SK-N-SH (cell line): ENCODE measurements at regions not wholly inside any gene's neighbourhood (a gene's known extent, or its start where the extent isn't known, plus 50 kb on each side); places are given as distances from the start of the nearest gene placed in this dataset.

Experiments
- CTCF ChIP-seq: fragments of 200-600 bp; sonication (generic); IDR thresholded peaks from 2 replicates; pipeline ENCODE4 v1.6.1; 2017; ENCODE audit warnings: antibody characterized with exemption, mild to moderate bottlenecking, moderate library complexity
- EP300 ChIP-seq, 2 experiments: IDR thresholded peaks; 2 replicates each; pipeline versions ENCODE4 v1.4.0 to v1.6.1; 2012; ENCODE audit warnings: borderline replicate concordance in 1 of 2, low read depth in 1 of 2, low read length in 1 of 2
- EZH2phosphoT487 ChIP-seq: fragments of 200-600 bp; sonication (generic); IDR thresholded peaks from 2 replicates; pipeline ENCODE4 v1.6.1; 2017; ENCODE audit warnings: low read depth, mixed run types, mild to moderate bottlenecking, antibody characterized with exemption, moderate library complexity, borderline replicate concordance
- MAX ChIP-seq: IDR thresholded peaks from 2 replicates; pipeline ENCODE4 v1.4.0; 2012; ENCODE audit warnings: low read depth
- POLR2AphosphoS5 ChIP-seq: IDR thresholded peaks from 2 replicates; pipeline ENCODE4 v1.6.1; 2012; ENCODE audit warnings: low read depth, low read length
- RAD21 ChIP-seq: IDR thresholded peaks from 2 replicates; pipeline ENCODE4 v1.6.1; 2012; ENCODE audit warnings: mild to moderate bottlenecking, low read length
- SMC3 ChIP-seq: IDR thresholded peaks from 2 replicates; pipeline ENCODE4 v1.6.1; 2012; ENCODE audit warnings: low read depth, low read length, improper control_type of control experiment
- USF1 ChIP-seq: IDR thresholded peaks from 2 replicates; pipeline ENCODE4 v1.4.0; 2012; ENCODE audit warnings: low read depth, borderline replicate concordance
- YY1 ChIP-seq: IDR thresholded peaks from 2 replicates; pipeline ENCODE4 v1.4.0; 2012; ENCODE audit warnings: low read depth, mild to moderate bottlenecking

GRCh38 chr5:173764332-173765028 is 123.7 kb upstream of the CPEB4 start:
- TF ChIP-seq EP300 (IDR thresholded peaks at IDR 0.05; ENCODE audit: borderline replicate concordance in 1 of 2, low read depth in 1 of 2, low read length in 1 of 2) = peak; percentile 16 to 66; a peak in 1 of 4 replicates
- TF ChIP-seq RAD21 = no peak
- TF ChIP-seq MAX = peak; percentile 75; the same call in 1 of the 2 replicates
- peak; percentile 69; the same call in 1 of the 2 replicates for TF ChIP-seq YY1
- TF ChIP-seq POLR2AphosphoS5 = 0 out of 2 replicates have a peak, but pooled peaks have one; percentile 15
- TF ChIP-seq CTCF = no peak
- 0 out of 2 replicates have a peak, but pooled peaks have one; percentile 12 for TF ChIP-seq USF1
- no peak for TF ChIP-seq EZH2phosphoT487
- TF ChIP-seq SMC3 = no peak
